ENCODE measurements at regions not wholly inside any gene's neighbourhood (a gene's known extent, or its start where the extent isn't known, plus 50 kb on each side); places are given as distances from the start of the nearest gene placed in this dataset.
"Not testable (repeated sequence)": the region's sequence is repeated elsewhere in the genome, so short reads cannot be mapped to it uniquely, and the experiment has no call there.

GRCh38 chr22:48834404-48834803, 993.3 kb downstream of the BRD1 start:
- DNase-seq, result no peak

DNA sequence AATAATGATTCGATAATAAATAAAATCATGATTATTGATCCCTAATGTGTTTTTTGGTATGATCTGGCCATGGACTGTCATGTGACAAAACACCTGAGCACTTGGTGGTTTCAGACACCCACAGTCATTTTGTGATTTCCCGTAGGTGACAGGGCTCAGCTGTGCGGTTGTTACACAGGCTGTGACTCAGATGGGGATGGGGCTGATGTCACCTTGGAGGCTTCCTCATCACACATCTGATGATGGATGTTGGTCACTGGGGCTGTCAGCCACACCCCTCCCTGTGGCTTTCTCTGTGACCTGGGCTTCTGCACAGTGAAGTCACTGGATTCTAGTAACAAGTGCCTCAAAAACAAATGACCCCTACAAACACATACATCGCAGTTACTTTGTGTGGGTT, 995.1 kb downstream of the BRD1 start:
- DNase-seq, result no peak

GRCh38 chr22:48829908-48830307, 997.8 kb downstream of the BRD1 start:
- DNase-seq, result no peak

- DNase-seq, result no peak
Observed at GRCh38 chr22:48828688-48829087, 999.0 kb downstream of the BRD1 start.

DNA sequence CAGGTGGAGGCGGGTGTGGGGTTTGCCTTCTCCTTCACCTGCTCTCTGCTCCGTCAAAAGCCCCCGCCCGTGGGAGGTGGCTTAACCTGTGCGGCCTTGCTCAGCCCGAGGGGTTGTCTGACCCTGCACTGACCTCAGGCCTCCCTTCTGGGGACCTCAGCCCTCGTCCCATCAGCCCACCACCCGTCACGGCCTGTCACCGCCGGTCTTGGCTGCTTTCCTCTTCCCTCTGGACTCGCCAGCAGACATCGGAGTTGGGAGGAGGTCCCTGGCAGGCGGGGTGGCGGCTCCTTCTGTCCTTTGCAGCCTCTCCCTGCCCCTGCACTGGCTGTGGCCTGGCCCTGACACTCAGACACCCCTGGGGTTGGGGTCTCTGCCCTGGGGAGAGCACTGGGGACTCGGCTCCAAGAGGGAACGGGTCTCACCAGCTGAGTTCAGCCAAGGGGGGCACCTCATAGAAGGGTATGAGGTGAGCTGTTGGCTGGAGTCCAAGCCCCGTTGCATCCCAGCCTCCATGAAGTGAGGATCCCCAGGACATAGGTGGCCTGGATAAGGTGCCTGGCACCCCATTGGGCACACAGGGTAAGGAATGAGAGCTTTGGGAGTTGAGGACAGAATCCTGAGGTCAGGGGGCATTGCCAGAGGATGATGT, 999.6 kb downstream of the BRD1 start:
- DNase-seq, result no peak

DNA sequence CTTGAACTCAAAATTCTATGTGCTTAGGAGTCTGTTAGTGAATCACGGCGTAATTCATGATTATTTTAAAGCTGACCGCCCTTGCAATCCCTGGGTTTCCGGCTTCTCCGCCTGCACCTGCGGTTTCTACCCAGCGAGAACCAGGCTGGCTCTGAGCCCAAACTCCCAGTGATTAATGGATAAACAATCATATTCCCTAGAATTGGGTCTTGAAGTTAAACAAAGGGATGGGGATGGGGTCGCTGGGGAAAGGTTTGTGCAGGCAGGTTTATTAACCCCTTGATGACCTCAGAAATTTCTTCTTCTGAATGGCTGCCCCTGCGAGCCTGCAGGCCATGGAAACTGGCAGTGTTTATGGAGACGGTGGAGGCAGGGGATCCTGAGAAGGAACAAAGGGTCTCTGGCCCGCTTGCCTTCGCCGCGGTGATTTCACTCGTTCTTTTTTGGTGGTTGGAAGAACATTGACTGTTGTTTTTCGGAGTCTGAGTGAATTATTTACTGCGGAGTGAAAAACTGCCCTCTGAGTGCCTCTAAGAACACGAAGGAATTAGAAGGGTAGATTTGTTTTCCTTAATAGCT, 1000.3 kb downstream of the BRD1 start:
- DNase-seq, result no peak

GRCh38 chr22:48826546-48826945, 1001.1 kb downstream of the BRD1 start:
- DNase-seq, result no peak

DNA sequence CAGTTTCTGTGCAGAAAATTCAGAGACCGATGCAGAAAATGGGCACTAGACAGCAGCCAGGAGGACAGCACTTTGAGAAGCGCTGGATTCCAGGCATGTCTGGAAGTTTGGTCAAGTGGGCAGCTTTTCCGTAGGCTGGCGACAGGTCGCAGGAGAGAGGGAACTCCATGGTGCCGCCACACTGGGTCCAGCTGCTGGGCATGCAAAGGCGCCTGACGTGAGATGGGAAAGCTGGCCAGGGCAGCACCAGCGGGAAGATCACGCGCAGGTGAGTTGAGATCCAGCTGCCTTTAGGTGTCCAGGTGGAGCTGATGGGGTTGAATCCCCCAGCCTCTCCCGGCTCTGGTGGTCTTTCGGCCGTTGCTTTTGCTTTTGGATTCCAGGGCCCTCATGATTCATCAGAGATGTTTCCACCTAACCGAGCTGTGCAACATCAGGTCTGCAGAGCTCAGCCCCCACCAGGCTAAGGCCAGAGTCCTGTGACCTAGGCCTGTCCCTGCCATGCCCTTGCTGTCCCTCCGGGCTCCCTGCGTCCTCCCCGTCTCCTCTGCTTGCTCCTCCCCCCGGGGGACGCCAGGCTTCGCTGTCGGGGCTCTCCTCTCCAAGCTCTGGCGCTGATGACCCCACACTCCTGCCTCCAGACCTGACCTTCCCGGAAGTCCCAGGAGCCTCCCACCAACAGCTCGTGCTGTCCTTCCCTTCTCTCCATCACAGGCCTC, 1001.7 kb downstream of the BRD1 start:
- no peak for DNase-seq

GRCh38 chr22:48824712-48825651, 1002.7 kb downstream of the BRD1 start:
- no peak for DNase-seq

DNA sequence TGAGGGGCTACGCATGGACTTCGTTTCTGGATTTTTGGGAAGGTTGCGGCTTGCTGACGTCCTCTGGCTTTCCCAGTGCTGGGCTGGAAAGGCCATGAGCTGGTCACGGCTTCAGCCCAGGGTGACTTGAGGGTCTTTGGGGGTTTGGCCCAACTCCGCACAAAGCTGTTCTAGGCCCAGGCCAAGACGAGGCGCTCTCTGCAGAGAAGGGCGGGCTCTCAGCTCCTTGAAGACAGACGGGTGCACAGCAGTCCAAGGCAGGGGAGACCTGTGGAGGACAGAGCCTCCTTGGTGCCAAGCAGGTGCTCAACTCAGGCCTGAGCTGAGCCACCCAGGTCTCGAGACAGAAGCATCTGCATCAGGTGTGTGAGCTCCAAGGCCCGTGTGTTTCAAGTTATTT, 1003.7 kb downstream of the BRD1 start:
- no peak for DNase-seq

DNA sequence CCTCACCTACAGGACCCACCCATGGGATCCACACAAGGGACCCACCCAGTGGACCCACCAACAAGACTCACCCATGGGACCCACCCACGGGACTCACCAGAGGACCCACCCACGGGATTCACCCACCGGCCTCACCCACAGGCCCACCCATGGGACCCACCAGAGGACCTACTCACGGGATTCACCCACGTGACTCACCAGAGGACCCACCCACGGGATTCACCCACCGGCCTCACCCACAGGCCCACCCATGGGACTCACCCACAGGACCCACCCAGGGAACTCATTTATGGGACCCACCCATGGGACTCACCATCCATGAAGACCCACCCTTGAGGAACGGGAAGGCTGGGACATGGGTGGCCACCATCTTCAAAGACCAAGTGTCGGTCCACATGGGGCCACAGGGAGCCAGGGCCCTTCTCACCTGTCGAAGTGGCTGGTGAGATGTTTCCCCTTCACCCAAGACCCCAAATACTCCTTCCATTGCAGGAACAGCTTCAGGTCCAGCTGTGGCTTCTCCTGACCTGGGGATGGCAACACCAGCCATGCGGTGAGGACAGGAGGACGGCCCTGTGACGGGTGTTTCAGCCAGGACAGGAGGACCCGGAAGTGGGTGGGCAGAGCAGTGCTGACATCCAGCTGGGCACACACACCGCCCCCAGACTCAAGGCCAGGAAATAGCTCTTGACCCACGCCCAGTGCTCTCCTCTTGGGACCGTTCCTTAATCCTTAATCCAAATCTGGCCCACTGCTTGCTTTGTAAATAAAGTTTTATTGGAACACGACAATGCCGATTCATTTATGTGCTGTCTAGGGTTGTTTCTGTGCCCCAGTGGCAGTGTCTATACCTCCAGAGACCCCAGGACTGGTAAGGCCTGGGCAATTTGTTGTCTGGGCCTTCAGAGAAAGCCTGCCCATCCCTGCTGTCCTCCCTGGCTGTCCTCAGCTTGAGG, 1005.1 kb downstream of the BRD1 start:
- DNase-seq, result no peak

DNA sequence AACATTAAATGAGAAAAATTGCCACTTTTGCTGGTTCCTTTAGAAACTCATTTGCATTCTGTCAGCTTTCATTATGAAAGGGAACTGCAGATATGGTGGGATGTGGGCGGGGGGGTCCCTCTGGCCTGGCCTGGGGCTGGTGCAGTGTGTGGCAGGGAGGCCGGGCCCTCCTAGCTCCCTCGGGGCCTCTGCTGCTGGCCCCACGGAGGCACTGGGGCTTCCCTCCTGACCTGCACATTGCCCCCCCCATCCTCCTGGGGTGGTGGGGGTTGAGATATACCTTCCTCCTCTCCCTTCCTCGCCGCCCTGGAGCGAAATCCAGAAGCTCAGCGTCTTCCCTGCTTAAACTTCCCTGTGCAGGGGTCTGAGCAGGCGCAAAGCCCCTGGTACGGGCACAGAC, 1005.9 kb downstream of the BRD1 start:
- no peak for DNase-seq

- no peak for DNase-seq
Observed at GRCh38 chr22:48821346-48821690, 1006.4 kb downstream of the BRD1 start.

DNA sequence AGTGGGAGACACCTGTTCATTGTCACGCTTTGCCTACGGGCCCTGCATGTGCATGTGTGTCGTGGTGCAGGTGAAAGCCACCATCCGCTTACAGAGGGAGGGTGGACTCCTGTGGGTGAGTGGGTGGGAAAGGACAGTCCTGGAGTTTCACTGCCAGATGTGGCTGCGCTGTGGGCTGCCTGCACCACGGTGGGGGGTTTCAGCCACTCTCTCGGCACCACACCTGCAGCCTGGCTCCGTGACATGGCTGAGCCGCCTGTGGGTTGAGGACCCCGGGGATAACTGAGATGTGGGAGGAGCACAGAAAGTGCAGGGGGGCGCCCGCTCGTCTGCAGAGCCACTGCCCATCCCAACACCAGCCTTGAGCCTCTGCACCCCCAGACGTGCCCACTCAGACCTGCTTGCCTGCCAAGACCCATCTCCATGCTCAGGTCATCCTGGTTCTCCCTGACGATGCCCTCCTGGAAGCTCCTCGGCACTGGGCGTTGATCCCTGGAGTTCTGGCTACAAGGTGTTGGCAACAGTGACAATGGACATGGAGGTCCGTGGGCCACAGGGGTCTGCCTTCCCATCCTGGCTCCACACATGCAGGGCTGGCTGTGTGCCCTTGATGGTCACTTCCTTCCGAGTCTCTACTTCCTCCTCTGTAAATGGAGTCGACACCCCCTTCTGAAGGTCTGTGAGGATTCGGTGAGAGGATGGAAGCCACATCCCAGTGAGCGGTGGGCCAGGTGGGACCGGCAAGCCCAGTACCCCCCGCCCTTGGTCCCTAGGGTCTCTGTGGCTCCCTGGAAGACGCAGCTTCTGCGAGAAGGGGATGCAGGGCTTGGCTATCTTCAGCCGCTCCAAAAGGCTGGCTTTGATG, 1007.0 kb downstream of the BRD1 start:
- DNase-seq, result no peak

DNA sequence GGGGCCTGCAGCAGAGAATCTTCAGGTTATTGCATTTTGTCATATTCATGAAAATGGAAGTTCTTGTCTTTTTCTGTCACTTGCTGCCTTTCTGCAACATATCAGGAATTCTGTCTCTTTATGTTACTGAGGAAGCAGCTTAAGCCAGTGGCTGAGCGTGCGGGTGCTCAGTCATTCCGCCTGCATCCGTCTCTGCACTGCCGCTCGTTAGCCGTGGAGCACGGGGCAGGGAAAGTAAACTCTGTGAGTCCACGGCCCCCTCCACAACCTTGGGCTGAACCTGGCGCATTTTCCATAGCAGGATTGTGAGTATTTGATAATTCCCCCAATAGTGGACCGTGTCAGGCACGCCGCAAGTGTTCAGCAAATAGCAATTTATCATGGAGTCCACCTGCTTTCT, 1007.7 kb downstream of the BRD1 start:
- DNase-seq, result no peak

- DNase-seq, result no peak
Observed at GRCh38 chr22:48819232-48819631, 1008.4 kb downstream of the BRD1 start.

GRCh38 chr22:48817491-48817890, 1010.2 kb downstream of the BRD1 start:
- not testable (repeated sequence) for DNase-seq

- DNase-seq, result no peak
Observed at GRCh38 chr22:48811885-48812284, 1015.8 kb downstream of the BRD1 start.

DNA sequence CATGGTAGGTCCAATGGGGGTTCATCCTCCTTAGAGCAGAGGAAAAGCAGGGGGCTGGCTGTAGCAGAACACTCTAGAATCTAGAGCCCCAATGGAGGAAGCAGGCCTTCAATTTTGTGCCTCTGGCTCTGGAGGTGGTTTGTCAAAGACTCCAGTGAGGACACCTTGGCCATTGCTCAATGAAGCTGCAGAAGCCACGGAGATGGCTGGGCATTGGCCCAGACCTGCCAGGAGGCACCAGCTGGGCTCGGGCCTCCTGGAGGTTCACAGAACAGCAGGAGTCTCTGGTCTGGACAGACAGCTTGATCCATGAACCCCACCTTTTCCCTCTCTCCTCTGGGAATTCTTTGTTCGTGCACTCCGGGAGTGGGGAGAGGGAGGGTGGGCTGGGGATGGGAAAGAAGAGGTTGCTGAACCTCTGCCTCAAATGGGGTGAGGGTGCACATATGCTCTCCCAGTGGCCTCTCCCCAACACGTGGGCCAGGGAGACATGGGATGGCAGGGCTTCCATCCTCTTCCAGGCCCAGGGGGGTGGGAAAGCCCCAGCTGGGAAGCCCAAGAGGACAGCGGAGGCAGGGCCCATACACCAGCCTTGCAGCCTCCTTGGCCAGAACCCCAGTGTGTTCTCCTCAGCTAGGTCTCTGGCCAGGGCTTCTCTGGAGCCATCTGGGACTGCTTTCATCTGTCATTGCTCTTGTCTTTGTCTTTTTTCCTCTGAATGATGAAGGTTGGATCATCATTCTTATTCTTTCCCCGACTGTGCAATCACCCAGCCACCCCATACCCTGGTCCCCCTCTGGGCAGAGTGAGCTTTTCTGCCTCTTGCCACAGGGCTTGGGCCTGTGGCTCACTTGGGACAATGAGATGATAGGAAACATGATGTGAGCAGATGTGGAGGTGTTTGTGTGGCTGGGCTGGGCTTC, 1019.4 kb downstream of the BRD1 start:
- DNase-seq, result no peak

DNA sequence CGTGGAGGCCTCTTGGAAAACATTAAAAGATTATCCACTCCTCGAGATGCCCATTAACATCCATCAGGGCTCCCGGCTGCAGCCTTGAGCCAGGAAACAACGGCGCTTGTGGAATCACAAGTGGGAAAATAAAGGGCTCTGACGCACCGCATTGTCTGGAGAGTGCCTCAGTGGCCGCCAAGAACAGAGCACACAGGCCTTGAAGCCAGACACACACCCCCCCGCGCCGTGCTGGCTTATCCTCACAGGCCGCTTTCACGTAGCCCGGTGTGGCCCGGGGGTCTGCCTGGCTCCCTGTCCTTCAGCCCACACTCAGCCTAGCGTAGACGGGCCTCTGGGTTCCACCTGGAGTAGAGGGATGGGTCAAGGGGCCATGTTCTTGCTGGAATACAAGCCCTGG, 1020.5 kb downstream of the BRD1 start:
- DNase-seq, result no peak

Measured in activated naive CD4-positive, alpha-beta T cell treated with anti-CD3 and anti-CD28 coated beads, Interleukin-2, amount 50 U/mL, for 16 hours (primary cell).